Glutamatergic neuron (in vitro differentiated cells): ENCODE measurements at regions not wholly inside any gene's neighbourhood (a gene's known extent, or its start where the extent isn't known, plus 50 kb on each side); places are given as distances from the start of the nearest gene placed in this dataset.

Experiments used
- DNase-seq: peaks from one replicate; pipeline ENCODE4 v3.0.0; 2022
- H3K27ac Mint-ChIP-seq: one replicate; pipeline ENCODE4 v1.8.0; 2020; ENCODE audit warnings: mild to moderate bottlenecking, mixed read lengths, inconsistent platforms; ENCODE audit not compliant: unreplicated experiment
- H3K27me3 Mint-ChIP-seq: one replicate; pipeline ENCODE4 v1.8.0; 2020; ENCODE audit warnings: mild to moderate bottlenecking, moderate library complexity, mixed read lengths, inconsistent platforms; ENCODE audit not compliant: unreplicated experiment
- H3K36me3 Mint-ChIP-seq: one replicate; pipeline ENCODE4 v1.8.0; 2020; ENCODE audit warnings: mild to moderate bottlenecking, mixed read lengths, inconsistent platforms; ENCODE audit not compliant: unreplicated experiment
- H3K4me1 Mint-ChIP-seq: one replicate; pipeline ENCODE4 v1.8.0; 2020; ENCODE audit warnings: mild to moderate bottlenecking, low read depth, mixed read lengths, inconsistent platforms; ENCODE audit not compliant: unreplicated experiment
- H3K4me3 Mint-ChIP-seq: one replicate; pipeline ENCODE4 v1.8.0; 2020; ENCODE audit warnings: mild to moderate bottlenecking, mixed read lengths, inconsistent platforms; ENCODE audit not compliant: unreplicated experiment
- H3K9me3 Mint-ChIP-seq: one replicate; pipeline ENCODE4 v1.8.0; 2020; ENCODE audit warnings: mild to moderate bottlenecking, moderate library complexity, mixed read lengths, inconsistent platforms; ENCODE audit not compliant: unreplicated experiment
- TF ChIP-seq, protein P1 (sequence below): fragments of 200-600 bp; sonication (generic); IDR thresholded peaks from one replicate; pipeline ENCODE4 v1.5.0; 2021; ENCODE audit not compliant: partially characterized antibody, unreplicated experiment

DNA sequence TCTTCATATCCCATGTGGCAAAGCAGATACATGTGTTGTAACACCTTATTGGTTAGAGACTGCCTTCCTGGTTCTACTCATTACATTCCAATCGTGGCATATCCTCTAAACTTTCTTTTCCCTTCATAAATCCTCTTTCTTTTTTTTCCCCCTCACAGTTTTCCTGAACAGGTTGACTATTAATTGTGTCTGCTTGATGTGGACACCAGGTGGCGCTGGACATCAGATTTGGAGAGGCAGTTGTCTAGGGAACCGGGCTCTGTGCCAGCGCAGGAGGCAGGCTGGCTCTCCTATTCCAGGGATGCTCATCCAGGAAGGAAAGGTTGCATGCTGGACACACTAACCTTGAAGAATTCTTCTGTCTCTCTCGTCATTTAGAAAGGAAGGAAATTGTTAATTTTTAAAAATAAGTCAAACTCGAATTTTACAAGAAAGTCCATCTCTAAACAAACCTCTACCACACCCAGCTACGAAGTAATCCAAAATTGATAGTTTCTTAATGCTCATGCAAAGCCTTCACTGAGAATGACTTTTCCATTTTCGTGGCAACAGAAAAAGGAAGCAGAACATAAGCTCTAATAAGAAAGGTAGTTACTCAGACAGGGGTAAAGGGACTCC, 59.4 kb upstream of the ASB17 start:
- H3K27ac Mint-ChIP-seq, result no peak overlapping the region
- H3K9me3 Mint-ChIP-seq, result no peaks in the 10 kb centered on the region
- H3K27me3 Mint-ChIP-seq, result no peaks in the 10 kb centered on the region
- no peak overlapping the region for H3K4me3 Mint-ChIP-seq
- DNase-seq, result peak; percentile 89
- no peaks in the 10 kb centered on the region for H3K36me3 Mint-ChIP-seq
- H3K4me1 Mint-ChIP-seq, result no peaks in the 10 kb centered on the region
- TF ChIP-seq, protein P1, sequence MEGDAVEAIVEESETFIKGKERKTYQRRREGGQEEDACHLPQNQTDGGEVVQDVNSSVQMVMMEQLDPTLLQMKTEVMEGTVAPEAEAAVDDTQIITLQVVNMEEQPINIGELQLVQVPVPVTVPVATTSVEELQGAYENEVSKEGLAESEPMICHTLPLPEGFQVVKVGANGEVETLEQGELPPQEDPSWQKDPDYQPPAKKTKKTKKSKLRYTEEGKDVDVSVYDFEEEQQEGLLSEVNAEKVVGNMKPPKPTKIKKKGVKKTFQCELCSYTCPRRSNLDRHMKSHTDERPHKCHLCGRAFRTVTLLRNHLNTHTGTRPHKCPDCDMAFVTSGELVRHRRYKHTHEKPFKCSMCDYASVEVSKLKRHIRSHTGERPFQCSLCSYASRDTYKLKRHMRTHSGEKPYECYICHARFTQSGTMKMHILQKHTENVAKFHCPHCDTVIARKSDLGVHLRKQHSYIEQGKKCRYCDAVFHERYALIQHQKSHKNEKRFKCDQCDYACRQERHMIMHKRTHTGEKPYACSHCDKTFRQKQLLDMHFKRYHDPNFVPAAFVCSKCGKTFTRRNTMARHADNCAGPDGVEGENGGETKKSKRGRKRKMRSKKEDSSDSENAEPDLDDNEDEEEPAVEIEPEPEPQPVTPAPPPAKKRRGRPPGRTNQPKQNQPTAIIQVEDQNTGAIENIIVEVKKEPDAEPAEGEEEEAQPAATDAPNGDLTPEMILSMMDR, result peak; percentile 87

DNA sequence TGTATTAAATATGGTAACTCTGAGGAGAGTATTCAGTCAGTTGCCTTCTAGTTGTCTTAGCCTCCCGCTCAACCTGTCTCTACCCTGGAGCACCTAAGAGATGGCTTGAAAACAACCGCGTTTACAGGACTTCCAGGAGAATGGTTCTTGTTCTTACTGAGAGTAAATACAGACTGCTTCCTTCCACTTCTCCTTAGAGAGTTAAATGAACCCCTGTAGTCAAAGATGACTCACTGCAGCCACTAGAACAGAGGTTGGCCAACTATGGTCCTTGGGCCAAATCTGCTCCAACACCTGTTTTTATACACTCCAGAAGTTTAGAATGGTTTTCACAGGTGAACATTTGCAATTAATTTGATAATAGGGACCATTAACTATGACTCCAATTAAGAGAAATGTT, 60.1 kb upstream of the ASB17 start:
- H3K27ac Mint-ChIP-seq, result no peak overlapping the region
- H3K4me1 Mint-ChIP-seq, result no peaks in the 10 kb centered on the region
- H3K36me3 Mint-ChIP-seq, result no peaks in the 10 kb centered on the region
- H3K9me3 Mint-ChIP-seq, result no peaks in the 10 kb centered on the region
- DNase-seq, result no peak
- H3K4me3 Mint-ChIP-seq, result no peak overlapping the region
- TF ChIP-seq, protein P1, result no peak
- no peaks in the 10 kb centered on the region for H3K27me3 Mint-ChIP-seq

DNA sequence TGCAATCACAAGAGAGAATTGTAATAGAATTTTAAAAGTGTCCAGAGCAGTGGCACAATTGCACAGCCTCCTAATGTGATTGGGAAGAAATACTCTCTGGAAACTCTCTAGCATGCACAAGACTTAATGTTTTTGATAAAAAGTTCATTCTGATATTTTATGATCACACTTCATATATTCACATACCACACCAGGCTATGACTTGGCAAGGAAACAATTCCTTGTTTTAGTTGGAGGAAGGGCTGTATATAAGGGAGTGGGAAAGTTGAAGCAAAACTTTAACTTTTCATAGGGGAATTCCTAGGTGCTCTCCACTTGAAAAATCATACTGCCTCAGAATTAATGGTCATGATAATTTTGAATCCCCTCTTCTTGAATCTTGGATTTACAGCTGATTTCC, 61.5 kb upstream of the ASB17 start:
- Mint-ChIP-seq H3K27me3 (no peaks in the 10 kb centered on the region), H3K36me3 (no peaks in the 10 kb centered on the region), H3K27ac (no peak overlapping the region), H3K4me1 (no peaks in the 10 kb centered on the region), H3K4me3 (no peak overlapping the region), H3K9me3 (no peaks in the 10 kb centered on the region)
- TF ChIP-seq, protein P1, result no peak
- no peak for DNase-seq

DNA sequence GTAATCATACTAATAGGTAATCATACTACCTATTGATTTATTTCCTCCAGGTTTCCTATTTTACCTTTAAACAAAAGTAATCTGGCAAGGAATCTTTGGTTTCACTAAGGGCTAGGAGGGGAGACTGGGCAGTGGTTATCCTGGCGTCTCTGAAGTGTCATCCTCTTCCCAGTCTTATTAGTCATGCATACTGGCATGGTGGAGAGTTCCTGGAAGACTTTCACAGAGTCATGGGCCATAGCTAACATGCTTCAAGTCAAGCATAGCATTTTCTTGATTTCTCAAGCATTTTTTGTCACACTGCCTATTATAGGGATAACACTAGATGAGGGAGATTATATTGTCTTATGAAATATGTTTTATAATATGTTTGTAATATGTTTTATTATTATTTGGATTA, 64.0 kb upstream of the ASB17 start:
- Mint-ChIP-seq H3K27ac (no peak overlapping the region), H3K36me3 (no peaks in the 10 kb centered on the region), H3K4me1 (no peaks in the 10 kb centered on the region), H3K9me3 (peaks cover 1% of the 10 kb centered on the region), H3K4me3 (no peak overlapping the region), H3K27me3 (peaks cover 3% of the 10 kb centered on the region)
- DNase-seq, result no peak
- TF ChIP-seq, protein P1, result no peak

DNA sequence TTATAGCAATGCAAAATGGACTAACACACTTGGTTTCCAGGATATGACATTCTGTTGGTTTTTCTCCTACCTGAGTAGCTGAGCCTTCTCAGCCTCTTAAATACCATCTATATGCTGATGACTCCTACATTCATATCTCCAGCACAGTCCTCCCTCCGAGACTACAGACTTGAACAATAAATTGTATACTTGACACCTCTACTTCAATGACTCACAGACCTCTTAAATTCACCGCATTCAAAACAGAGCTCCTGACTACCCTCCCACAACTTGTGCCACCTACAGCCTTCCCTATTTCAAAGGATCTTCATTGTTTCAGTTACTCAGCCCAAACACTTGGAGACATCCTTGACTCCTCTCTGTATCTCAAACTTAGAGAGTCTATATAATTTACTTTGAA, 66.8 kb upstream of the ASB17 start:
- H3K4me3 Mint-ChIP-seq, result no peak overlapping the region
- peaks cover 3% of the 10 kb centered on the region for H3K27me3 Mint-ChIP-seq
- no peak overlapping the region for H3K27ac Mint-ChIP-seq
- no peaks in the 10 kb centered on the region for H3K36me3 Mint-ChIP-seq
- no peak for DNase-seq
- H3K9me3 Mint-ChIP-seq, result peaks cover 1% of the 10 kb centered on the region
- TF ChIP-seq, protein P1, result no peak
- H3K4me1 Mint-ChIP-seq, result peaks cover 2% of the 10 kb centered on the region
